ENCODE measurements at regions not wholly inside any gene's neighbourhood (a gene's known extent, or its start where the extent isn't known, plus 50 kb on each side); places are given as distances from the start of the nearest gene placed in this dataset.

DNA sequence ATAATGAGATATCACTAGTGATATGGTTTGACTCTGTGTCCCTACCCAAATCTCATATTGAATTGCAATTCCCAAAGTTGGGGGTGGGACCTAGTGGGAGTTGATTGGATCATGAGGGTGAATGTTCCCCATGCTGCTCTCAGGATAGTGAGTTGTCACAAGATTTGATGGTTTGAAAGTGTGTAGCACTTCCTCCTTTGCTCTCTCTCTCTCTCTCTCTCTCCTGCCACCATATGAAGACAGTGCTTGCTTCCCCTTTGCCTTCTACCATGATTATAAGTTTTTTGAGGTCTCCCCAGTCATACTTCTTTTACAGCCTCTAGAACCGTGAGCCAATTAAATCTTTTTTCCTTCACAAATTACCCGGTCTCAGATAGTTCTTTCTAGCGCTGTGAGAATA lies 1002.0 kb upstream of the ADGRB3 start:
- Histone ChIP-seq H3K27me3 (ENCODE audit: control insufficient read depth in 5 of 5, insufficient read depth in 4 of 5, low read length in 5 of 5) (no peaks in the 10 kb centered on the region), H3K4me3 (ENCODE audit: low read depth in 1 of 5, low read length in 5 of 5) (no peak overlapping the region), H3K36me3 (ENCODE audit: control insufficient read depth in 5 of 5, insufficient read depth in 5 of 5, low read length in 5 of 5) (no peaks in the 10 kb centered on the region), H3K9me3 (ENCODE audit: control insufficient read depth in 5 of 5, low read length in 5 of 5) (peaks cover 0 to 2% (median 0%) of the 10 kb centered on the region in 5 donors), H3K9ac (ENCODE audit: low read length in 5 of 5) (no peak overlapping the region), H3K4me1 (ENCODE audit: control insufficient read depth in 5 of 5, insufficient read depth in 5 of 5, low read length in 5 of 5) (no peaks in the 10 kb centered on the region), H3K27ac (ENCODE audit: low read depth, low read length) (no peak overlapping the region)

DNA sequence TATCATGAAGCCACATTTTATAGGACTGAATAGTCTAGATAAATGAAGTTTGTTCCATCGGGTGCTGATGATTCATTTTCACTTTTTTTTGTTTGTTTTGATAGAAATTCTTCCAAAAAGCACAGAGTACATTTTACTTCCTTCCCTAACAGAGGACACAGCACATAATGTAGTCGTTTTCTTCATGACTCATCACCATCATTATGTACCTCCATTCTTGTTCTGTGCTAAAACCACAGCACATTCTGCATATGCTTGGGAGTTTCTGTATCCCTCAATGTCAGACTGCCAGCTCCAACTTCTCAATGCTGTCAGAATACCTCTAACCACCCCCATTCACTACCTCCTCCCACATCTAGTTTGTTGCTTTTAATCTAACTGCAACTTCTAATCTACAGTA lies 1004.9 kb upstream of the ADGRB3 start:
- H3K9me3 ChIP-seq (ENCODE audit: control insufficient read depth in 5 of 5, low read length in 5 of 5) = peaks cover 0 to 2% (median 0%) of the 10 kb centered on the region in 5 donors
- no peak overlapping the region for H3K4me3 ChIP-seq (ENCODE audit: low read depth in 1 of 5, low read length in 5 of 5)
- H3K9ac ChIP-seq (ENCODE audit: low read length in 5 of 5) = no peak overlapping the region
- no peaks in the 10 kb centered on the region for H3K27me3 ChIP-seq (ENCODE audit: control insufficient read depth in 5 of 5, insufficient read depth in 4 of 5, low read length in 5 of 5)
- H3K36me3 ChIP-seq (ENCODE audit: control insufficient read depth in 5 of 5, insufficient read depth in 5 of 5, low read length in 5 of 5) = no peaks in the 10 kb centered on the region
- no peak overlapping the region for H3K27ac ChIP-seq (ENCODE audit: low read depth, low read length)
- no peaks in the 10 kb centered on the region for H3K4me1 ChIP-seq (ENCODE audit: control insufficient read depth in 5 of 5, insufficient read depth in 5 of 5, low read length in 5 of 5)

DNA sequence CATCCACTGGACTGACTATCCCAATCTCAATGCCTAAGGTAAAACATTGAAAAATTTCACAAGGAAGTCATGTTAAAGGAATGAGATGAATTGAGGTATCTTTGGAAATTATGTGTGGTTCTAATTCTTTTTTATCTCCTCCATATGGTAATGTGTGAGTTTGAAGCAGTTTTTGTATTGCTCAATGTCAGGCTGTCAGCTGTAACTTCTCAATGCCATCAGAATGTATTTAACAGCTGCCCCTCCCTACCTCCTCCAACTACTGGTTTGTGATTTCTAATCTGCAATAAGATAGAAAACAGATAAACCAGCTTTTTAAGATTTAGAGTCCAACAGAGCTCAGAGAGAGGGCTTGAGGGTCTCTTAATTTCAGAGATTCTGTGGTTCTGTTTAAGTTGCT lies 1005.8 kb upstream of the ADGRB3 start:
- Histone ChIP-seq H3K9ac (ENCODE audit: low read length in 5 of 5) (no peak overlapping the region), H3K27ac (ENCODE audit: low read depth, low read length) (no peak overlapping the region), H3K4me3 (ENCODE audit: low read depth in 1 of 5, low read length in 5 of 5) (no peak overlapping the region), H3K4me1 (ENCODE audit: control insufficient read depth in 5 of 5, insufficient read depth in 5 of 5, low read length in 5 of 5) (no peaks in the 10 kb centered on the region), H3K9me3 (ENCODE audit: control insufficient read depth in 5 of 5, low read length in 5 of 5) (peaks cover 0 to 2% (median 0%) of the 10 kb centered on the region in 5 donors), H3K27me3 (ENCODE audit: control insufficient read depth in 5 of 5, insufficient read depth in 4 of 5, low read length in 5 of 5) (no peaks in the 10 kb centered on the region), H3K36me3 (ENCODE audit: control insufficient read depth in 5 of 5, insufficient read depth in 5 of 5, low read length in 5 of 5) (no peaks in the 10 kb centered on the region)

DNA sequence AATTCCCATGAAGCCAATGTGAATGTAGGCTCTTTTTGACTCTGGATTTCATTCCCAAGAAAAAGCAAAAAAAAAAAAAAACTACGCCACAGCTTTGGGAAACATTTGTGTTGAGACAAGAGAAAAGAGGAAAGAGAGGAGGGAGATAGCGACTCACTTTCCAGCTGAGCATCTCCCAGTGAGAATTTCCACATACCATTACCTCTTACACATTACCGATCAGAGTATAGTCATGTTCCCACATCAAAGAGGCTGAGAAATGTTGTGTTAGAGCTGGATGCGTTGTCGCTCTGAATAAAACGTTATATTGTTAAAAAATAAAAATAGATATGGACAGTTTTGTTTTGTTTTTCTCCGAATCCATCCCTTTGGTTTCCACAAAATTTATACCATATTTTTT lies 1019.3 kb upstream of the ADGRB3 start:
- H3K4me3 ChIP-seq (ENCODE audit: low read depth in 1 of 5, low read length in 5 of 5) = no peak overlapping the region
- H3K9me3 ChIP-seq (ENCODE audit: control insufficient read depth in 5 of 5, low read length in 5 of 5) = no peaks in the 10 kb centered on the region
- H3K4me1 ChIP-seq (ENCODE audit: control insufficient read depth in 5 of 5, insufficient read depth in 5 of 5, low read length in 5 of 5) = no peaks in the 10 kb centered on the region
- H3K27me3 ChIP-seq (ENCODE audit: control insufficient read depth in 5 of 5, insufficient read depth in 4 of 5, low read length in 5 of 5) = no peaks in the 10 kb centered on the region
- no peak overlapping the region for H3K27ac ChIP-seq (ENCODE audit: low read depth, low read length)
- no peaks in the 10 kb centered on the region for H3K36me3 ChIP-seq (ENCODE audit: control insufficient read depth in 5 of 5, insufficient read depth in 5 of 5, low read length in 5 of 5)
- H3K9ac ChIP-seq (ENCODE audit: low read length in 5 of 5) = no peak overlapping the region

DNA sequence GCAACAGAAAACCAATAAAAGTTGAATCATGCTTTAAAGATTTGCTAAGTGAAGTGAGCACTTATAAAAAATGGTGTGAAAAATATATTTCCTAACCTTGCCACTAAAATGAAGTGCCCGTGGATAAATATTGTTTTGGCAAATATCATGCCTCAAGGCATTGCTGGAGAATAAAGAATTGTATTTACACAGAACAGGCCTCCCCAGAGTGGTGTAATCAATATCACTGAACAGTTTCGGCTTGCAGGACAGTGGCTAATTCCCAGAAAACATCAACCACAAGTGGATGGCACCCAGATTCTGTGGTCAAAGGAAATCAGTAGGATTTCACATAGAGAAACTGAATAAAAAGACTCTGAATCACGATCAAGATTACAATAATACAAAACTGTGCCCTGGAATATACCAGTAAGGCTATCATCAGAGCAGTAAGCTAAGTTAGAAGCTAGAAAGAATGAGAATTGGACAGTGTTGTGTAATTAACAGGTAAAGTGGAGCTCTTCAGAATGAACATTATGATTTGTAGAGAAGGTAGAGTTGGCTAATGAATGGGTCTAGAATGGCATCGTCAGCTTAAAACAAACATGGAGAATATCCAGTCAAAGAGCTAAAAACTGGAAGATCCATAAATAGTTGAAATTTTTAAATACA lies 1026.9 kb upstream of the ADGRB3 start:
- H3K27ac ChIP-seq (ENCODE audit: low read depth, low read length) = no peak overlapping the region
- H3K4me3 ChIP-seq (ENCODE audit: low read depth in 1 of 5, low read length in 5 of 5) = no peak overlapping the region
- H3K9me3 ChIP-seq (ENCODE audit: control insufficient read depth in 5 of 5, low read length in 5 of 5) = no peaks in the 10 kb centered on the region
- no peaks in the 10 kb centered on the region for H3K36me3 ChIP-seq (ENCODE audit: control insufficient read depth in 5 of 5, insufficient read depth in 5 of 5, low read length in 5 of 5)
- H3K4me1 ChIP-seq (ENCODE audit: control insufficient read depth in 5 of 5, insufficient read depth in 5 of 5, low read length in 5 of 5) = no peaks in the 10 kb centered on the region
- no peak overlapping the region for H3K9ac ChIP-seq (ENCODE audit: low read length in 5 of 5)
- no peaks in the 10 kb centered on the region for H3K27me3 ChIP-seq (ENCODE audit: control insufficient read depth in 5 of 5, insufficient read depth in 4 of 5, low read length in 5 of 5)

DNA sequence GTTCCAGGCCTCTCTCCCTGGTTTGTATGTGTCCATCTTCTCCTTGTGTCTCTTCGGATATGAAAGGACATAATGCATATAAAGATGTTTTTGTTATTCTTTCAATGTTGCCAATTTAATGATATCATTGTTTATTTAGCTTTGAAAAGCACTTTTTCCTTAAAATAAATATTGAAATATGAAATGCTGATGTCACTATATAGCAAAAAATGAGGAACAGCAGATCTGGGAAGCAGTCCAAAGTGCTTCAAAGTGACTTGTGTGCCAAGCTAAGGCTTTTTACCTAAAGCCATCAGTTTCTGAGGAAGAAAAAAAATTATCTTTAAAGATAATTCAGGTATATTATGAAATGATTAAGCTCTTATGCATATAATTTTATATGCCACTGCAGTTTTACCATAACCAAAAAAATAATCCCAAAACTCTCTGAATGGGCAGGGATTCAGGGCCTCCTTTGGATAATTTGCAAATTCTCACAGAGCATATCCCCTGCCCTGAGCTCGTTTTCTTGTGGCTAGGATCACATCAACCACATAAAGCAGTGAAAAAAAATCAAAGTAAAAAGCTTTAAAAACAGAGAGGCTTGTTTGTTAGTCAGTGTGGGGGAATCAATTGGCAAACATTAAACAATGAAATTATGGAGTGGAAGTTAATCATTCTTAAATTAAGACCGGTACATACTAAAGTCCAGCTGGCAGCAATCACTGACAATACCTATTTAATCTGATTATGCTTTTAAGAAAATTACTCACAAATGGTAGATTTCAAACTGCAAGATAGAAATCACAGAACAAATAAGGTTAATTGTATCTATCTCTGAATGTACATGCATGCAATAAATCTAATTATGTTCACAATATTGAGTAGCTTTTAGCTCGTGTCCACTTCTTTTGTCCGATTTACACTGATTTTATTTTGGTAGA lies 1027.9 kb upstream of the ADGRB3 start:
- Histone ChIP-seq H3K9ac (ENCODE audit: low read length in 5 of 5) (no peak overlapping the region), H3K9me3 (ENCODE audit: control insufficient read depth in 5 of 5, low read length in 5 of 5) (no peaks in the 10 kb centered on the region), H3K36me3 (ENCODE audit: control insufficient read depth in 5 of 5, insufficient read depth in 5 of 5, low read length in 5 of 5) (no peaks in the 10 kb centered on the region), H3K27ac (ENCODE audit: low read depth, low read length) (no peak overlapping the region), H3K4me3 (ENCODE audit: low read depth in 1 of 5, low read length in 5 of 5) (no peak overlapping the region), H3K4me1 (ENCODE audit: control insufficient read depth in 5 of 5, insufficient read depth in 5 of 5, low read length in 5 of 5) (no peaks in the 10 kb centered on the region), H3K27me3 (ENCODE audit: control insufficient read depth in 5 of 5, insufficient read depth in 4 of 5, low read length in 5 of 5) (no peaks in the 10 kb centered on the region)

DNA sequence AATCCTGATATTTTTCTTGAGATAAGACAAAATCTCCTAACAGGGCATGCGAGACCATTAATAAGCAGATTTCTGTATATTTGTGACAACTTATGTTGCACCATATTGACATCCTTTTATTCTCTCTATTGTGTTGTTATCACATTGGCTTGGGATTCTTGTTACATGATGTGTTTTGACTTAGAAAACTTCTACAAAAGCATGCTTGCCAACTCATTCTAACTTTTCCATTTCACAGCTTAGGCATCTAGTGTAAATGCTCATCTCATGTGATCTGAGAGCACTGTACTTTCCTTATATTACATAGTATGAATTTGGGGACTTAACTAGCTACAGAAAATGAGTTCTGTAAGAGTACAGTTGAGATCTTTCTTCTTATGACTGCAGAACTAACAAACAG lies 1040.7 kb upstream of the ADGRB3 start:
- Histone ChIP-seq H3K36me3 (ENCODE audit: control insufficient read depth in 5 of 5, insufficient read depth in 5 of 5, low read length in 5 of 5) (no peaks in the 10 kb centered on the region), H3K4me1 (ENCODE audit: control insufficient read depth in 5 of 5, insufficient read depth in 5 of 5, low read length in 5 of 5) (no peaks in the 10 kb centered on the region), H3K4me3 (ENCODE audit: low read depth in 1 of 5, low read length in 5 of 5) (no peak overlapping the region), H3K9ac (ENCODE audit: low read length in 5 of 5) (no peak overlapping the region), H3K27me3 (ENCODE audit: control insufficient read depth in 5 of 5, insufficient read depth in 4 of 5, low read length in 5 of 5) (no peaks in the 10 kb centered on the region), H3K9me3 (ENCODE audit: control insufficient read depth in 5 of 5, low read length in 5 of 5) (no peaks in the 10 kb centered on the region), H3K27ac (ENCODE audit: low read depth, low read length) (no peak overlapping the region)

DNA sequence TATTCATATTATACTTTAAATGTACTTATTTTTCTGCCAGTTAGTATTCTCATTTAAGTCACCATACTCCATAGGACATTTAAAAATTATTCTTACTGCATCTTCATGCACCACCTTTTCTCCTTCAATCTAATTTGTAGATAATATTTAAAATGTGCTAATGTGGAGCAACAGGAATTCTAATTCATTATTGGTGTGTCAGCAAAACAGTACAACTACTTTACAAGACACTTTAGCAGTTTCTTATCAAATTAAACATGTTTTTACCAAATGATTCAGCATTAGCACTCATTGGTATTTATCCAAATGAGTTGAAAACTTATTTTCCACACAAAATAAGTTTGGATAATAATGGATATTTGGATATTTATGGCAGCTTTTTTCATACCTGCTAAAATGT lies 1041.8 kb upstream of the ADGRB3 start:
- H3K27me3 ChIP-seq (ENCODE audit: control insufficient read depth in 5 of 5, insufficient read depth in 4 of 5, low read length in 5 of 5) = no peaks in the 10 kb centered on the region
- no peaks in the 10 kb centered on the region for H3K9me3 ChIP-seq (ENCODE audit: control insufficient read depth in 5 of 5, low read length in 5 of 5)
- H3K36me3 ChIP-seq (ENCODE audit: control insufficient read depth in 5 of 5, insufficient read depth in 5 of 5, low read length in 5 of 5) = no peaks in the 10 kb centered on the region
- H3K9ac ChIP-seq (ENCODE audit: low read length in 5 of 5) = no peak overlapping the region
- H3K27ac ChIP-seq (ENCODE audit: low read depth, low read length) = no peak overlapping the region
- H3K4me1 ChIP-seq (ENCODE audit: control insufficient read depth in 5 of 5, insufficient read depth in 5 of 5, low read length in 5 of 5) = no peaks in the 10 kb centered on the region
- H3K4me3 ChIP-seq (ENCODE audit: low read depth in 1 of 5, low read length in 5 of 5) = no peak overlapping the region

DNA sequence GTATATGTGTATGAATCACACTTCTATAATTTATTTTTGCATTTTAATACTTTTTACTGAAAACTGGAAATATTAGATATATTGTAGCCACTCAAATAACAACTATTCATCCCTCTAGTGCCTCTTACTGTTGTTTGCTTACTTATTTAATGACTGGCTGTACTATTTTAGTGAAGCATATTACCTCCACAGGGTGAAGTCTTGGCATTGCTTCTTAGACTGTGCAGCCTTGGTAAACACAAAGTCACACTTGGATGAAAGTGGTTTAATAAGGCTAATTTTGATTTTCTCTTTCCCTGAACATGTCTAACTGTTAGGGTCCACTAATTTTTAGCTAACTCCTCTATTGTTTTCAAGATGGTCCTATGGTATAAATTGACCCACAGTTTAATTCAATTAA lies 1043.2 kb upstream of the ADGRB3 start:
- Histone ChIP-seq H3K27ac (ENCODE audit: low read depth, low read length) (no peak overlapping the region), H3K27me3 (ENCODE audit: control insufficient read depth in 5 of 5, insufficient read depth in 4 of 5, low read length in 5 of 5) (no peaks in the 10 kb centered on the region), H3K4me1 (ENCODE audit: control insufficient read depth in 5 of 5, insufficient read depth in 5 of 5, low read length in 5 of 5) (no peaks in the 10 kb centered on the region), H3K9ac (ENCODE audit: low read length in 5 of 5) (no peak overlapping the region), H3K9me3 (ENCODE audit: control insufficient read depth in 5 of 5, low read length in 5 of 5) (no peaks in the 10 kb centered on the region), H3K4me3 (ENCODE audit: low read depth in 1 of 5, low read length in 5 of 5) (no peak overlapping the region), H3K36me3 (ENCODE audit: control insufficient read depth in 5 of 5, insufficient read depth in 5 of 5, low read length in 5 of 5) (no peaks in the 10 kb centered on the region)

DNA sequence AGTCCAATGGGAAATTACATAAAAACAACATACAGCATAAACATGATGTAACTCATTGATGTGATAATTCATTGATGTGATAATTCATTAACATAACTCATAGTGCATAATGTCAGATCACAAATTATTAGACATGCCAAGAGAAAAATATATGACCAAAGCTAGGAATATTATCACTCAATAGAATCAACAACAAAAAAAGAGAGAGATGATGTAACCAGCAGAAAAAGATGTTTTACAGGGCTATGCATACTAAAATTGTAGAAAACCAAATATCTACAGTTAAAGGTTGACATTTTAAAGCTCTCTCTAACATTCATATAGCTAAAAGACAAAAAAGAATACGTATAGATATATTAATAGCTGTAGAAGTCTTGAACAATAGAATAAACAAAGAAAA lies 1067.2 kb upstream of the ADGRB3 start:
- no peaks in the 10 kb centered on the region for H3K27me3 ChIP-seq (ENCODE audit: control insufficient read depth in 5 of 5, insufficient read depth in 4 of 5, low read length in 5 of 5)
- H3K9me3 ChIP-seq (ENCODE audit: control insufficient read depth in 5 of 5, low read length in 5 of 5) = no peaks in the 10 kb centered on the region
- H3K9ac ChIP-seq (ENCODE audit: low read length in 5 of 5) = no peak overlapping the region
- no peak overlapping the region for H3K27ac ChIP-seq (ENCODE audit: low read depth, low read length)
- no peaks in the 10 kb centered on the region for H3K36me3 ChIP-seq (ENCODE audit: control insufficient read depth in 5 of 5, insufficient read depth in 5 of 5, low read length in 5 of 5)
- H3K4me3 ChIP-seq (ENCODE audit: low read depth in 1 of 5, low read length in 5 of 5) = no peak overlapping the region
- no peaks in the 10 kb centered on the region for H3K4me1 ChIP-seq (ENCODE audit: control insufficient read depth in 5 of 5, insufficient read depth in 5 of 5, low read length in 5 of 5)

Measured in subcutaneous abdominal adipose tissue (tissue), 5 donors.